ENCODE measurements at regions not wholly inside any gene's neighbourhood (a gene's known extent, or its start where the extent isn't known, plus 50 kb on each side); places are given as distances from the start of the nearest gene placed in this dataset.

DNA sequence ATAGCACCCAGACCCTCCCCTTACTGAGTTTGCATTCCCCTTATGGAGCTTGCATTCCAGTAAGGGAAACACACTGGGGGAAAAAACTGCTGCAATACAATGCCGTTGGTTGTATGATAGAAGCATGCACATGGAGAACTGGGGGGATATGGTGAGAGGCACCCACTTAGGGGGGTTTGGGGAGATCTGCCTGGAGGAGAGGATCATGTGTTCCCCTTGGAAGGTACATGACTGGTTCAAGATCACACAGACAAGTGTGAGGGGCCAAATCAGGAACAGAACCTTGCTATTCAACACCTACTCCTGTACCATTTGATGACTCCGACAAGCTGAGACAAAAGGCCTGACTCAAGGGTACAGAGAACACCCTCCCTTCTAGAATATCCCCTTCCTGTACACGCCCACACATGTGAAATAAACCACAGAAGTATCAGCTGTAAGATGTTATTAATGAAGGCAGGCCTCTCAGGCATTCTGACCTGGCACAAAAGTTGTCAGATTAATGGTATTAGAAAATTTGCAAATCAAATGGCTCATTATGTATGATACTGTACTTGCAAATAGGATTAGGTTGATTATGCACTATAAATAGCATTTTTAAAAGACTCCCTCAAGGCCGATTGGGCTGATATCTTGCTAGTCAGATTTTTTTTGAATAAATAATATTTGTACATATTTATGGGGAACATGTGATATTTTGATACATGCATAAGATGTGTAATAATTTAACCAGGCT lies 122.2 kb downstream of the NPY start:
- TF ChIP-seq, protein P1, sequence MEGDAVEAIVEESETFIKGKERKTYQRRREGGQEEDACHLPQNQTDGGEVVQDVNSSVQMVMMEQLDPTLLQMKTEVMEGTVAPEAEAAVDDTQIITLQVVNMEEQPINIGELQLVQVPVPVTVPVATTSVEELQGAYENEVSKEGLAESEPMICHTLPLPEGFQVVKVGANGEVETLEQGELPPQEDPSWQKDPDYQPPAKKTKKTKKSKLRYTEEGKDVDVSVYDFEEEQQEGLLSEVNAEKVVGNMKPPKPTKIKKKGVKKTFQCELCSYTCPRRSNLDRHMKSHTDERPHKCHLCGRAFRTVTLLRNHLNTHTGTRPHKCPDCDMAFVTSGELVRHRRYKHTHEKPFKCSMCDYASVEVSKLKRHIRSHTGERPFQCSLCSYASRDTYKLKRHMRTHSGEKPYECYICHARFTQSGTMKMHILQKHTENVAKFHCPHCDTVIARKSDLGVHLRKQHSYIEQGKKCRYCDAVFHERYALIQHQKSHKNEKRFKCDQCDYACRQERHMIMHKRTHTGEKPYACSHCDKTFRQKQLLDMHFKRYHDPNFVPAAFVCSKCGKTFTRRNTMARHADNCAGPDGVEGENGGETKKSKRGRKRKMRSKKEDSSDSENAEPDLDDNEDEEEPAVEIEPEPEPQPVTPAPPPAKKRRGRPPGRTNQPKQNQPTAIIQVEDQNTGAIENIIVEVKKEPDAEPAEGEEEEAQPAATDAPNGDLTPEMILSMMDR (IDR thresholded peaks at IDR 0.05), result no peak
- TF ChIP-seq POLR2A (IDR thresholded peaks at IDR 0.05) (no peak), EP300 (IDR thresholded peaks at IDR 0.05) (no peak)
